Neural cell (in vitro differentiated cells): ENCODE measurements at regions not wholly inside any gene's neighbourhood (a gene's known extent, or its start where the extent isn't known, plus 50 kb on each side); places are given as distances from the start of the nearest gene placed in this dataset.

Experiments used
- H2AFZ ChIP-seq: fragments of 200-600, 300-800 bp; sonication (generic), shearing (Covaris generic); 2 replicates; pipeline ENCODE4 v1.6.0; 2014; ENCODE audit warnings: low read depth, mild to moderate bottlenecking, antibody characterized with exemption, low read length, moderate library complexity
- H3F3A ChIP-seq: fragments of 200-600 bp; shearing (Covaris generic); 2 replicates; pipeline ENCODE4 v1.6.1; 2016; ENCODE audit warnings: mild to moderate bottlenecking, moderate library complexity, mixed read lengths, antibody characterized with exemption, low read length; ENCODE audit not compliant: insufficient read depth, poor library complexity, severe bottlenecking
- H3K27ac ChIP-seq: fragments of 200-600, 300-800 bp; sonication (generic), shearing (Covaris generic); 2 replicates; pipeline ENCODE4 v1.5.1; 2014; ENCODE audit warnings: mild to moderate bottlenecking, low read length, moderate library complexity
- H3K27me3 ChIP-seq: fragments of 300-800, 200-600 bp; sonication (generic), shearing (Covaris generic); 2 replicates; pipeline ENCODE4 v1.6.0; 2014; ENCODE audit warnings: mild to moderate bottlenecking, low read depth, low read length, moderate library complexity; ENCODE audit not compliant: insufficient read depth
- H3K36me3 ChIP-seq: fragments of 300-800, 200-600 bp; sonication (generic), shearing (Covaris generic); 2 replicates; pipeline ENCODE4 v1.5.1; 2014; ENCODE audit warnings: mild to moderate bottlenecking, antibody characterized with exemption, low read length, moderate library complexity; ENCODE audit not compliant: insufficient read depth
- H3K4me2 ChIP-seq: fragments of 300-800, 200-600 bp; sonication (generic), shearing (Covaris generic); 2 replicates; pipeline ENCODE4 v1.6.0; 2014; ENCODE audit warnings: mild to moderate bottlenecking, low read length
- H3K4me3 ChIP-seq: fragments of 300-800, 200-600 bp; sonication (generic), shearing (Covaris generic); 2 replicates; pipeline ENCODE4 v1.5.1; 2014; ENCODE audit warnings: mild to moderate bottlenecking, low read length, moderate library complexity
- H3K79me2 ChIP-seq: fragments of 200-600 bp; shearing (Covaris generic); replicated peaks from 2 replicates; pipeline ENCODE4 v1.6.0; 2014; ENCODE audit warnings: mild to moderate bottlenecking, low read length, moderate library complexity; ENCODE audit not compliant: insufficient read depth
- H3K9ac ChIP-seq: fragments of 300-800, 200-600 bp; sonication (generic), shearing (Covaris generic); 2 replicates; pipeline ENCODE4 v1.6.1; 2016; ENCODE audit warnings: mild to moderate bottlenecking, low read length, mixed read lengths
- H3K9me2 ChIP-seq: fragments of 200-600 bp; shearing (Covaris generic); 2 replicates; pipeline ENCODE4 v1.6.1; 2016; ENCODE audit warnings: mild to moderate bottlenecking, low read length, mixed read lengths; ENCODE audit not compliant: insufficient read depth
- H3K9me3 ChIP-seq: fragments of 200-600, 300-800 bp; sonication (generic), shearing (Covaris generic); 2 replicates; pipeline ENCODE4 v1.6.1; 2016; ENCODE audit warnings: mild to moderate bottlenecking, mixed run types, low read length, moderate library complexity, mixed read lengths
- H4K20me1 ChIP-seq: fragments of 200-600 bp; shearing (Covaris generic); 2 replicates; pipeline ENCODE4 v1.6.1; 2016; ENCODE audit warnings: mild to moderate bottlenecking, mixed run types; ENCODE audit not compliant: insufficient read depth
- CTCF ChIP-seq: fragments of 450-650 bp; IDR thresholded peaks from 2 replicates; pipeline ENCODE4 v1.5.1; 2014; ENCODE audit warnings: antibody characterized with exemption, mild to moderate bottlenecking, moderate library complexity; ENCODE audit not compliant: poor library complexity, severe bottlenecking
- EP300 ChIP-seq: fragments of 450-650 bp; conservative IDR thresholded peaks from 2 replicates; pipeline ENCODE4 v1.6.1; 2014; ENCODE audit warnings: antibody characterized with exemption, mild to moderate bottlenecking, moderate library complexity; ENCODE audit not compliant: poor library complexity, severe bottlenecking
- EZH2 ChIP-seq: fragments of 200-600, 300-800 bp; shearing (Covaris generic), sonication (generic); IDR thresholded peaks from 2 replicates; pipeline ENCODE4 v1.6.1; 2014; ENCODE audit warnings: antibody characterized with exemption, low read length, borderline replicate concordance, mild to moderate bottlenecking; ENCODE audit not compliant: insufficient read depth, poor library complexity, severe bottlenecking
- MXI1 ChIP-seq: fragments of 450-650 bp; conservative IDR thresholded peaks from 2 replicates; pipeline ENCODE4 v1.6.1; 2014; ENCODE audit warnings: antibody characterized with exemption, mild to moderate bottlenecking; ENCODE audit not compliant: poor library complexity, severe bottlenecking
- POLR2AphosphoS5 ChIP-seq: IDR thresholded peaks from 2 replicates; pipeline ENCODE4 v1.6.1; 2012
- RAD21 ChIP-seq: fragments of 450-650 bp; conservative IDR thresholded peaks from 2 replicates; pipeline ENCODE4 v1.6.1; 2014; ENCODE audit warnings: antibody characterized with exemption, mild to moderate bottlenecking, moderate library complexity
- REST ChIP-seq: IDR thresholded peaks from 2 replicates; pipeline ENCODE4 v1.6.1; 2012; ENCODE audit warnings: borderline replicate concordance
- SMC3 ChIP-seq: fragments of 450-650 bp; conservative IDR thresholded peaks from 2 replicates; pipeline ENCODE4 v1.6.1; 2014; ENCODE audit warnings: antibody characterized with exemption, mild to moderate bottlenecking, moderate library complexity; ENCODE audit not compliant: poor library complexity
- TAF1 ChIP-seq: IDR thresholded peaks from 2 replicates; pipeline ENCODE4 v1.6.1; 2012; ENCODE audit warnings: low read depth

GRCh38 chr17:12590417-12590816 lies 75.3 kb upstream of the MYOCD start:
- Histone ChIP-seq H3K9me3 (no peaks in the 10 kb centered on the region), H3K9me2 (no peaks in the 10 kb centered on the region), H3K4me2 (no peak overlapping the region), H3K4me3 (no peak overlapping the region), H3K27ac (no peak overlapping the region), H3K79me2 (no peaks in the 10 kb centered on the region), H3K27me3 (no peaks in the 10 kb centered on the region), H3K9ac (no peak overlapping the region), H4K20me1 (no peaks in the 10 kb centered on the region), H3F3A (no peaks in the 10 kb centered on the region), H3K36me3 (no peaks in the 10 kb centered on the region), H2AFZ (no peak overlapping the region)
- TF ChIP-seq EP300 (no peak), TAF1 (no peak), SMC3 (no peak), POLR2AphosphoS5 (no peak), REST (no peak), RAD21 (no peak), MXI1 (no peak), EZH2 (no peak), CTCF (no peak)

GRCh38 chr17:12591021-12591735 lies 74.5 kb upstream of the MYOCD start:
- H3K4me3 ChIP-seq = no peak overlapping the region
- H3K9me3 ChIP-seq = no peaks in the 10 kb centered on the region
- no peak overlapping the region for H3K9ac ChIP-seq
- no peaks in the 10 kb centered on the region for H3K79me2 ChIP-seq
- H3K36me3 ChIP-seq = no peaks in the 10 kb centered on the region
- H3K27me3 ChIP-seq = no peaks in the 10 kb centered on the region
- H3K27ac ChIP-seq = no peak overlapping the region
- H2AFZ ChIP-seq = no peak overlapping the region
- no peaks in the 10 kb centered on the region for H3F3A ChIP-seq
- H3K9me2 ChIP-seq = no peaks in the 10 kb centered on the region
- H4K20me1 ChIP-seq = no peaks in the 10 kb centered on the region
- TF ChIP-seq SMC3 (no peak), EZH2 (no peak), REST (no peak), MXI1 (no peak), POLR2AphosphoS5 (no peak), CTCF (no peak), RAD21 (no peak), TAF1 (no peak), EP300 (no peak)
- H3K4me2 ChIP-seq = no peak overlapping the region
